NCI-H748 (cell line): ENCODE measurements at regions not wholly inside any gene's neighbourhood (a gene's known extent, or its start where the extent isn't known, plus 50 kb on each side); places are given as distances from the start of the nearest gene placed in this dataset.
A peak's percentile ranks its signal among the peaks of the same experiment; 100 is the strongest.
"Not testable (repeated sequence)": the region's sequence is repeated elsewhere in the genome, so short reads cannot be mapped to it uniquely, and the experiment has no call there.

Experiments used
- DNase-seq: peaks from one replicate; lab custom pipeline; 2025; ENCODE audit not compliant: unreplicated experiment; lab: John Stamatoyannopoulos, UW

DNA sequence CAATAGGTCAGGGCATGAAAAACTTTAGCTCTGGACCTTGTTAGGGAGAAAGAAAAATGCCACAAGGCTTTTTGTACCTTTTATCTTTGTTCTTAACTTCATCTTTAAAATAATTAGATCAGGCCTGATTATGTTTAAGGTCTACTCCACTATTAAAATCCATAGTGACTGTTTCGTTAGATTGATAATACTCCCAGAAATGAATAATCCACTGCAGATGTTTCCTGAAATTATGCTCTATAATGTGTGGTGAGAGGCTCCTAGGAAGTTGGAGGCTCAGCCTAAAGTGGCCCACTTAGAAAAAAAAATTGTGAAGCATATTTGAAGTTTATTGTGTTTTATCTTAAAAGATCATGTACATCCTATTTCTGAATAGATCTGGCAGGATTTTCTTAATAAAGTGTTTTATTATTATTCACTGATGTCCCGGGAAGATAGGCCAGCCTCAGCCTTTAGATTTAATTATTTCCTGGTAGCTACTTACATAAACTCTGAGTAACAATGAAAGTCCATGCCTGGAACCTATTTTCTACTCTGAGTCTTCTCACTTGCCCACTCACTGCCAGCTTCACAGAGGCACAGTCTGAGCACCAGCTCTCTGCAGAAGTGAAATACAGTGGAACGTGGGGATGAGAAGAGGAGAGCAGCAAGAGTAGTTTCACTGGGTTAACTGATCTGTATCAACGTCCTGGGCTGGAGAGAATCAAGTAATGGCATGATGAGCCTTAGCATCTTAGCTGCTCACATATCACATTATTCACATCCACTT lies 126.8 kb upstream of the TMEM170B start:
- DNase-seq: no peak

- DNase-seq: no peak
Measured at GRCh38 chr6:11409371-11409770, 128.2 kb upstream of the TMEM170B start.

- no peak for DNase-seq
Measured at GRCh38 chr6:11407414-11407813, 130.1 kb upstream of the TMEM170B start.

DNA sequence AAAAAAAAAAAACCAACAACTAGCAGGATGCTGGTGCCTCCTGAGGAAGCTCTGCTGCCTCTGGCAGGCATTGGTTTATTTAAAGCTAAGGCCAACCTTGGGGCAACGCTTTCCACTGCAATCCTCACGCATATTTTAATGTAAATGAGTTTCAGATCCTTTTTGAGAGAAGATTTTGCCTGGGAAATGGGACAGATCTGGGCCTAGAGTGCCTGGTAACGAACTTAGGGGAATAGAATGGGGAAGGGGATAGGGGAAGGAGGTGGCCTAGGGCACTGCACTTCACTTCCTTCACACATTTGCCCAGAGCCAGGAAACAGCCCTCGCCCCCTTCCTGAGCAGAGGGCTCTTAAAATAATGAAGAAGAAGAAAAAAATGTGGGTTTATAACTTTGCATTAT lies 132.7 kb upstream of the TMEM170B start:
- DNase-seq: no peak

GRCh38 chr6:11404081-11404480 lies 133.5 kb upstream of the TMEM170B start:
- no peak for DNase-seq

GRCh38 chr6:11403035-11403601 lies 134.4 kb upstream of the TMEM170B start:
- DNase-seq: no peak

DNA sequence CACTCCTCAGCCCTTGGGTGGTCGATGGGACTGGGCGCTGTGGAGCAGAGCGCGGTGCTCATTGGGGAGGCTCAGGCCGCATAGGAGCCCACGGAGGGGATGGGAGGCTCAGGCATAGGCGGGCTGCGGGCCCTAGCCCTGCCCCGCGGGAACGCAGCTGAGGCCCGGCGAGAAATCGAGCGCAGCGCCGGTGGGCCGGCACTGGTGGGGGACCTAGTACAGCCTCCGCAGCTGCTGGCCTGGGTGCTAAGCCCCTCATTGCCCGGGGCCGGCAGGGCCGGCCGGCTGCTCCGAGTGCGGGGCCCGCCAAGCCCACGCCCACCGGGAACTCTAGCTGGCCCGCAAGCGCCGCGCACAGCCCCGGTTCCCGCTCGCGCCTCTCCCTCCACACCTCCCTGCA lies 135.0 kb upstream of the TMEM170B start:
- not testable (repeated sequence) for DNase-seq

GRCh38 chr6:11401954-11402353 lies 135.6 kb upstream of the TMEM170B start:
- not testable (repeated sequence) for DNase-seq

- DNase-seq: no peak
Measured at GRCh38 chr6:11398451-11399326, 138.9 kb upstream of the TMEM170B start.

DNA sequence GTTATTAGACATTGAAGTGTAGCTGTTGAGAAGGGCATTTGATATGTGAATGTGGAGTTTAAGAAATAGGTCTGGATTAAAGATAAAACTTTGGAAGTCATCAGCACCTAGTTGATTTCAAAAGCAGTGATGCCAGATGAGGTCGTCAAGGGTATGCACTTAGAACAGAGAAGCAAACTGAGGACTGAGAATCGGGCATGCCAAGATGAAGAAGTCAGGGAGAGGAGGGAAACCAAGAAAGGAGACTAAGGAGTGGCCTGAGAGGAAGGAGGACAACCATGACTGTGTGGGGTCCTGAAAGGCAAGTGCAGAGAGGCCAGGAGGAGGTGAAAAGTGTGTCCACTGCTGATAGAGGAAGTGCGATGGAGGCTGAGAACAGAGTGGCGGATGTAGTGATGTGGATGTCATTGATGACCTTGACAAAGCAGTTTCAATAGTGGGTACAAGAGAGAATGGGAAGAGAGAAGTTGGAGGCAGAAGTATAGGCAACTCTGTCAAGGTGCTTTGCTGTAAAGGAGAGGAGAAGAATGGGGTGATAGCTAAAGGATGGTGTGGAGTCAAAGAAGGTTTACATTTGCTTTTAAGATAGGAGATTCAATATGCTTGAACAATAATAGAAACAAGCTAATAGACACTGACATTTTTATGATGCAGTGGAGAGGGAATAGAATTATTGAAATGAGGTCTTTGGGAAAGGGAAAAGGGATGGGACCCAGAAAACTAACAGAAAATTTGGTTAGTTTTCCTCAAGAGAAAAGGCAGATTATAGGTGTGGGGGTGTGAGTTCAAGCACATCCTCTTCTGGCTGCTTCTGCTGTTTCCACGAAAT lies 139.7 kb upstream of the TMEM170B start:
- DNase-seq: no peak

GRCh38 chr6:11396860-11397259 lies 140.7 kb upstream of the TMEM170B start:
- DNase-seq: no peak

DNA sequence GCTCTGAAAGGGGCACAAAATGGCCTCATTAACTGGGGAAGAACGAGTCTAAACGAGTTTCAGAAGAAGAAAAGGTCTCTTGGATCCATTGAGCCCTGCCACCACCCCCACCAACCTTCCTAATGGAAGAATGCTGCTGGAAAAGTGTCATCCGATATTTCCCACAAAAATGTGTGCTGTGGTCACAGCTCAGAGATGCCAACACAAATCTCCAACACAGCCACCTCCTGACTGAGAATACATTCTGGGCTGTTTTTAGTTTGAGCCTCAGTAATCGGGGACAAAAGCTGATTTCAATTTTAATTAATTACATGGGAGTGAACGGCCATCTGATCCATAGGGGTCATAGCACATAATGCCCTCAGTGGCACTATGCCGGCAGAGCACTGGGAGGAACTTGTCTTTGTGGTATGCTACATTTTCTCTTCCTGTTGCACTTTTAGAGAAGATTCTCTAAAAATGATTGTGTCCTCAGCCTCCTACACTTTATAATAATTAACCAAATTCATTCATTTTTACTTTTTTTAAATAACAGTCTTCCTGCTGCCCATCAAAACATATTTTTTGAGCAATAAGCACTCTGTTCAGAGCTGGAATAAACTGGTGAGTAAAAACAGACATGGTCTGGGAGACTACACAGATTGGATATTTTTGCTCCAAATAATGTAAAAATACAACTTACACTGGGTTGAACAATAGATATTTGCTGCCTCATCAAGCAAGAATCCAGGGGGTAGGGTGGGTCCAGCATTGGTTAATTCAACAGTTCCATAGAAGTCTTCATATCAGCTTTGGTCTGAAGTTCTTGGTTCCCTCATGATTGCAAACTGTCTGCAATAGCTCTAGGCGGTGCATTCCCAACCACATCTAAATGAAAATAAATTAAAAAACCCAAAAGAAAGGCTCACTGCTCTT lies 143.6 kb upstream of the TMEM170B start:
- DNase-seq: peak; percentile 29

GRCh38 chr6:11392778-11393507 lies 144.6 kb upstream of the TMEM170B start:
- DNase-seq: peak; percentile 92

GRCh38 chr6:11391934-11392777 lies 145.4 kb upstream of the TMEM170B start:
- DNase-seq: no peak

DNA sequence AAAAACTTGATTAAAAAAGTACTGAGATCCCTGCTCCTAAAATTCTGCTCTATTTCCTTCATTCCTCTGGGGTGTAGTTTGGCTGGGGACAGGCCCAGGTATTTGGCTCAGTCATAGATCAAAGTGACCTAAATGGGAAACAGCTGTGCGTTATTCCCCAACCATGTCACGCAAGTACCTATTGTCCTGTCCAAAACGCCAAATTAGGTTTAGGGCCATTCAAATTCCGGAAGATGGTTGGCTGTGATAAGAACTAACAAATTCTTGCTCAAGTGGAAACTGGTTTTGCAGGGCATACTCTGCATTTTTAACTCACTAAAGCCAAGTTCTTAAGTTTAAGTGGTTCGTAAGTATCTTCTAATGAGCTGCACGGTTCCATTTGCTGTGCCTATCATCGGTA lies 147.6 kb upstream of the TMEM170B start:
- no peak for DNase-seq

DNA sequence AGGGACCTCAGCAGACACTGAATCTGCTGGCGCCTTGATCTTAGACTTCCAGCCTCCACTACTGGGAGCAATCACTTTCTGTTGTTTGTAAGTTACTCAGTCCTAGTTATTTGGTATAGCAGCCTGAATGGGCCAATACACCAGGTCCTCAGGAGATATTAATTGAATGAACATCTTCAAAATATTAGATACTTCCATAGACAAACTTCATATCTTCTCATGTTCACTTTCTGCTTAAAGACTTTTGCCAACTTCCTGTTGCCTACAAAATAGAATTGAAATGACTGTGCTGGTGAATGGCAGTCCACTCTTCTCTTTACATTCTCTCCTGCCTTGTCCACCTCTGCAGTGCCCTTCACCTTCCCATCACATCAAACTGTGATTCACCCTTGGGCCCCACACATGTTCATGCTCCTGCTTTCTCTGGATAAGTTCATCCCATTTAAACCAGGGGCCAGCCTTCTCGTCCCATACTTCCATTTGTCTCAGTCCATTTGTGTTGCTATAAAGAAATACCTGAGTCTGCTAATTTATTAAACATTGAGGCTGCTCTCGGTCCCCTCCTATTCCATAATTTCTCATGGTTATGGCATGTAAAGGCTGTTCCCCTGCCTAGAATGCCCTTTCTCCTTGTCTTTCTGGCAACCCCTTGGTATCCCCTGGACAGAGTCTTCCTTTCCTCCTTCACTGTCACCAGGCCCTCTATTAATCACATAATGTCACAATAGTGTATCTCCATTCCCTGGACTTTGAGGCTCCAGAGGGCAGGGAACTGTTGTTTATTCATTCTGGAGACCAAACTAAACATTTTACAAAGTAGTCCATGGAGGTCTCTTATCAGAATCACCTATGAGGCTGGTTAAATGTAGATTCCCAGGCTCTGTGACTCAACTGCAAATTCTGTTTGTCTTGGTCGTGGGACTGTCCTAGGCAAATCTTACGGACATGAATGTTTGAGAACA lies 148.3 kb upstream of the TMEM170B start:
- no peak for DNase-seq

- DNase-seq: no peak
Measured at GRCh38 chr6:11387707-11388430, 149.7 kb upstream of the TMEM170B start.
